HG03139 (cell line): ENCODE measurements at regions not wholly inside any gene's neighbourhood (a gene's known extent, or its start where the extent isn't known, plus 50 kb on each side); places are given as distances from the start of the nearest gene placed in this dataset.
"Not testable (repeated sequence)": the region's sequence is repeated elsewhere in the genome, so short reads cannot be mapped to it uniquely, and the experiment has no call there.

Source experiments
- ATAC-seq: cut with Tn5 transposase; IDR thresholded peaks from one replicate; pipeline ENCODE4 v1.9.1; 2021; ENCODE audit not compliant: unreplicated experiment

GRCh38 chr7:41438705-41439514, 264.0 kb downstream of the INHBA start:
- no peak for ATAC-seq

GRCh38 chr7:41437257-41438196, 265.4 kb downstream of the INHBA start:
- no peak for ATAC-seq

GRCh38 chr7:41436139-41436538, 266.8 kb downstream of the INHBA start:
- no peak for ATAC-seq

- not testable (repeated sequence) for ATAC-seq
Observed at GRCh38 chr7:41435020-41435419, 267.9 kb downstream of the INHBA start.

- no peak for ATAC-seq
Observed at GRCh38 chr7:41431671-41432070, 271.2 kb downstream of the INHBA start.

GRCh38 chr7:41428381-41428780, 274.5 kb downstream of the INHBA start:
- ATAC-seq = no peak

GRCh38 chr7:41425926-41426325, 277.0 kb downstream of the INHBA start:
- no peak for ATAC-seq

GRCh38 chr7:41421056-41421455, 281.8 kb downstream of the INHBA start:
- no peak for ATAC-seq

- ATAC-seq = no peak
Observed at GRCh38 chr7:41420421-41420820, 282.5 kb downstream of the INHBA start.

- ATAC-seq = no peak
Observed at GRCh38 chr7:41418337-41418736, 284.6 kb downstream of the INHBA start.

- ATAC-seq = no peak
Observed at GRCh38 chr7:41416208-41416595, 286.7 kb downstream of the INHBA start.

- ATAC-seq = no peak
Observed at GRCh38 chr7:41415471-41416207, 287.3 kb downstream of the INHBA start.

GRCh38 chr7:41415051-41415450, 287.8 kb downstream of the INHBA start:
- no peak for ATAC-seq

GRCh38 chr7:41404375-41405074, 298.4 kb downstream of the INHBA start:
- no peak for ATAC-seq

- ATAC-seq = no peak
Observed at GRCh38 chr7:41403291-41403690, 299.6 kb downstream of the INHBA start.

GRCh38 chr7:41401833-41402232, 301.1 kb downstream of the INHBA start:
- ATAC-seq = no peak

- ATAC-seq = no peak
Observed at GRCh38 chr7:41399171-41399570, 303.7 kb downstream of the INHBA start.

GRCh38 chr7:41391818-41392217, 311.1 kb downstream of the INHBA start:
- no peak for ATAC-seq

GRCh38 chr7:41388933-41389332, 314.0 kb downstream of the INHBA start:
- not testable (repeated sequence) for ATAC-seq

- ATAC-seq = no peak
Observed at GRCh38 chr7:41385996-41386395, 316.9 kb downstream of the INHBA start.

GRCh38 chr7:41384418-41384817, 318.5 kb downstream of the INHBA start:
- ATAC-seq = no peak
